Stimulated activated CD8-positive, alpha-beta memory T cell treated with anti-CD3 and anti-CD28 coated beads, Interleukin-7, amount 100 ng/mL, for 48 hours (primary cell): ENCODE measurements at regions not wholly inside any gene's neighbourhood (a gene's known extent, or its start where the extent isn't known, plus 50 kb on each side); places are given as distances from the start of the nearest gene placed in this dataset.
"Not testable (repeated sequence)": the region's sequence is repeated elsewhere in the genome, so short reads cannot be mapped to it uniquely, and the experiment has no call there.

Experiments used
- DNase-seq, 2 donors: peaks; one replicate each; pipeline ENCODE4 v3.0.0-alpha.2; 2020; ENCODE audit warnings: low read depth in 1 of 2; ENCODE audit errors: extremely low read depth in 1 of 2

DNA sequence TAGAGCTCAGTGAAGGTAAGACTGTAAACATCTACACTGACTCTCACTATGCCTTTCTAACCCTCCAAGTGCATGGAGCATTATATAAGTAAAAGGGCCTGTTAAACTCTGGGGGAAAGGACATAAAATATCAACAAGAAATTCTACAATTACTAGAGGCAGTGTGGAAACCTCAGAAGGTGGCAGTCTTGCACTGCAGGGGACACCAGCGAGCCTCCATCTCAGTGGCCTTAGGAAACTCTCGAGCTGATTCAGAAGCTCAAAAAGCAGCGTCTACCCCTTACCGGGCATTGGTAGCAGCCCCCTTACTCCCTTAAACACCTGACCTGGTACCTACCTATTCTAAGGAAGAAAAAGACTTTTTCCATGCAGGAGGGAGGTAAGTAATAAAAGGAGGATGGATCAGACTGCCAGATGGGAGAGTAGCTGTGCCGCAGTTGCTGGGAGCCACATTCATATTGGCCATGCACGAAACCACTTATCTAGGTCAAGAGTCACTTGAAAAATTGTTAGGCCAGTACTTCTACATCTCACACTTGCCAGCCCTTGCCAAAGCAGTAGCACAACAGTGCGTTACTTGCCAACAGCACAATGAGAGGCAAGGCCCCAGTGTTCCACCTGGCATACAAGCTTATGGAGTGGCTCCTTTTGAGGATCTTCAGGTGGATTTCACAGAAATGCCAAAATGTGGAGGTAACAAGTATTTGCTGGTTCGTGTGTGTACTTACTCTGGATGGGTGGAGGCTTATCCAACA, 258.8 kb upstream of the PRKX start:
- not testable (repeated sequence) for DNase-seq

DNA sequence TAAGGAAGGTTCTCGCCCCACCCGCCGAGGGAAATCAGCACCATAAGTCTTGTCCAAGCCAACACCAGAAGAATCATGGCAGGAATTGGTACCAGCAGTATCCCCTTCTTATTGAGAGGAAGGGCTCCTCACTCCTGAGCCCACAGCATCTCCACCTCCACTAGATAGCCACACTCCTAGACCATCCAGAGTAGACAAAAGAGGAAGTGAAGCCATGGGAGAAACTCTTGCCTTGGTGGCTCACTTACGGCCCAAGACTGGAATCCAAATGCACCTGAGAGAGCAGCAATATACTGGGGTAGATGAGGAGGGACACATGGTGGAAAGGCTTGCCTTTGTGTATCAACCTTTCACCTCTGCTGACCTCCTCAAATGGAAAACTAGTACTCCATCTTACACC, 255.3 kb upstream of the PRKX start:
- DNase-seq: no peak

DNA sequence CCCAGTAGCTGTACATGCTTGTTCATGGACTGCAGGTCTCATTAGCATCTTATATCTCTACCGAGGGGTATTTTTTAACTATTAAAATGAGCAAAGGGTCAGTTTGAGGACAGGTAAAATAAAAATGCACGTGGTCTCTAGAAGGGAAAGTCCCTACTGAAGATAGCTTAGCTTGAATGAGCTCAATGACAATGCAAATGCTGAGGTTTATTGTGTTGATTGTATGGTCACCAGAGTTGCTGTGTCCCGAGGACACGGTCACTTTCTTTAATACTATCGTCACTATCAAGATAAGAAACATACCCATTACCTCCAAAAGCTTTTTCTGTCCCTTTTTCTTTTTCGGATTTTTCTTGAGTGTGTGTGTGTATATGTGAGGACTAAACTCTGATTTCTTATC, 250.5 kb upstream of the PRKX start:
- no peak for DNase-seq

DNA sequence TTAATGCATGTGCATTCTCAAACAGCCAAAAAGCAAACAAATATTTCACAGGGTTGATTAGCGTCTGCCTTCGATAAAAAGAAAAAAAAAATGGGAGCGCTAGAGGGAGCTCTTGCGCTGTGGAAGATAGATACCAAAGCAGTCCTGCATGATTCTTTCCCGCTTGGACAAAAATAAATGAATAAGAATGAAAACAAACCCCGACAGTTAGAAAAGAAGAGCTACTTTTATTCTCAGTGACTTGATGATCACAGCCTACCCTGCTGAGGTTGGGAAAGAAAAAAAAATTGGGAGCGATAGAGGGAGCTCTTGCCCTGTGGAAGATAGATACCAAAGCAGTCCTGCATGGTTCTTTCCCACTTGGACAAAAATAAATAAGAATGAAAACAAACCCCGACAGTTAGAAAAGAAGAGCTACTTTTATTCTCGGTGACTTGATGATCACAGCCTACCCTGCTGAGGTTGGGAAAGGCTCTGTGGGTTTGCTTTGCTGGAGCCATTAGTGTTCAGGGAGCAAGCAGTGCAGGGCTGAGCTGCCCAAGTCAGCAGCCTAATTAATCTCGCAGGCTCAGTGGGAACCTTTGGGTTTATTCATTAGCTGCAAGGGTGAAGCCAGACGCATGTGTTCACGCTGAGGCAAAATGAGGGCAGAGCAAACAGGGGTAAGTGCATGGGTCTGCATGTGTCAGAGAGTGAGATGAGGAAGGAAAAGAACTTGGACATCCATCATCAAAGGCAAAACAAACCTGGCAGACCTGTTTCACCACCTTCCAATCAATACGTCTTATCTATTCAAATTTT, 249.3 kb upstream of the PRKX start:
- no peak for DNase-seq

DNA sequence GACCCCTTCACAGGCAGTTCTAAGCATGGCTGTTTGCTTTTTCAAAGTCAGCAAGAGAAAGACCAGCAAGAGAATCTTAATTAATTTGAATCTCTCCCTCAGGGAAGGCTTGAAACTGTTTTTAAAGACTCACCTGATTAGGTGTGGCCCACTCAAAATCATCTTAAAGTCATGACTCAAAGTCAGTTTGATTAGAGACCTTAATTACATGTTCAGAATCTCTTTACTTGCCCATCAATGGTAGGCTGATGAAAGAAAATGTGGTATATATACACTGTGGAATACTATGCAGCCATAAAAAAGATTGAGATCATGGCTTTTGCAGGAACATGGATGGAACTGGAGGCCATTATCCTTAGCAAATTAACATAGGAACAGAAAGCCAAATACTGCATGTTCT, 247.5 kb upstream of the PRKX start:
- no peak for DNase-seq

DNA sequence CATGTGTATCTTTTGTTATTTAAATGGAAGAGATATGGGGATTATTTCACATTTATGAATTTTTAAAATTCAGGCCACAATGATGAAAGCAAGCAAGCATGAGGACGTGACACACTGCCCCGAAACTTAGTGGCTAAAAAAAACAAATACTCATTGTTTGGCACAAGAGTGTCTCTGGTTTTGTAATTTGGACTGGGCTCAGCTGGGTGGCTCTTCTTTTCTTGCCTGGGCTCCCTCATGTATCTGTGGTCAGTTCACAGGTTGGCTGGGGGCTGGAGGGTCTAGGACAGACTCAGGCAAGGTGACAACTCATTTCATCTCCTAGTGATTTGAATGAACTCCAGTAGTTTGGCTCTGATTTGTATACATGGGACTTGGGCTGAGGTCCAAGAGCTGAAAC, 238.4 kb upstream of the PRKX start:
- DNase-seq: no peak

DNA sequence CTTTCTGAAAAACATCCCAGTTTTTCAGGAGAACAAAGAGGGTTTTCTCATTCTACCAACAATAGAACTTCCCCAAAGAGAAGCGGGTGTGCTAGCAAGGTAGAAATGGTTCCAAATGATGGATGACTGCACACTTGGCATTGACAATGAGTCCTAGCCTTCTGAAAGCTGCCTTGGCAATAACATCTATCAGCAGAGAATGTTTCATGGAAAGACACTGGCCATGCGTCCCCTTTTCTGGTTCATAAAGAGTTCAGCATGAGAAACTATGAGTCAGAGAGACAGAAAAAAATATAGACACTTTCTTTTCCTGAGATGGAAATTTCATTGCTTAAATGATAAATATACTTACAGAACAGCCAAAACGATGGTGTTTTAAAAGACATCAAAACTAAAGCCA, 236.9 kb upstream of the PRKX start:
- DNase-seq: no peak

DNA sequence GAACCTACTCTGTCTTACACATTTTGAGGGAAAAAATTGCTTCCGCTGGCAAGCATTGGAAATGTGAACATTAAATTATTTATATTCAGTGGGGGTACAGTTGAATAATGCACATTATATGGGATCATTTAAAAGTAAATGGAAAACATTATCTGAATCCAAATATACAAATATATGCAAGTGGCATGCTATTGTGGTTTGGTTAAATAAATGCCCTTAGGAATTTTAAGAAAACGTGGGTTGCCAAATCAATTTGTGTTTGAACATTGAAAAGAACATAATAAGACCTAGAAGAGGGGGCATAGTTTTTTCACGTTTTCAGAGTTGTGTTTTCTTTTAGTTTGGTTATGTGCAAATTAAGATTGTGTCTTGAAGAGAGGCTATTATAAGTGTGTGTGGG, 230.5 kb upstream of the PRKX start:
- DNase-seq: no peak

DNA sequence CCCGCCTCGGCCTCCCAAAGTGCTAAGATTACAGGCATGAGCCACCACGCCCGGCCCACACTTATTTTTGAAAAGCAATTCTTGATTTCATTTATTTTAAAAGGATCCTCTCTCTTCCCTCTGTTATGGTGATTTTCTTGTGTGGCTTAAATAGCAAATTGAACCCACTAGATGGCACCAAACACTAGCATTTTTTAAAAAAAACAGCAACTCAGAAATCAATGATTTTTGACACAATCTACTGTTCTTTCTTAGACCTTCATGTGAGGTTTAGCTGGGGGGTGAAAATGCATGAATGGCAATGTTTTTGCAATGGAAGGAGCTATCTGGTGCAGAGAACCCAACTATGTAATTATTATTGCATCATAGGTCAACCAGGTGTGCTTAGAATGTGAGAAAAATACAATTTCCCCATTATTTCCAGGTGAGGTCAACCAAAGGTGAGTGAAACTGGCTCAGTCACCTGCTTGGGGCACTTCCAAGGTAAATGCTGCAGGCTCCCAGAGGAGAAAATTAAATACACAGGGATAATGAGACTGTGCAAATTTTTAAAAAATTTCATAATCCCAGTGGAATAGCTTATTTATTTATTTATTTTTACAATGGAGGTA, 226.7 kb upstream of the PRKX start:
- no peak for DNase-seq

DNA sequence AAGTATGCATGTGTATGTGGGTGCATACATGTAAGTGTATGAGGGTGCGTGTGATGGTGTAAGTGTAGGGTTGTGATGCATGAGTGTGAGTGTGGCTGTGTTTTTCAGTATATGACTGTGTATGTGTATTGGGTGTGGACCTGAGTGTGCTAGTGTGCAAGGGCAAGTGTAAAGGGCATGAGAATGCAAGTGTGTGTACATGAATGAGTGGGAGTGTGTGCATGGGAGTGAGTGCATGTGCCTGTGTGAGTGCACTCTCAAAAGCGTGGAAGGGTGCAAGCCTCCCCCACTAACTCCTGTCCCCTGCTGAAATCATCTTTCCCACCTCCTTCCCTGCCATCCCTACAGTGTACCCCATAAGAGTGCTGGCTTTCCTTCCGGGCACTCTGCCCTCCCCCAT, 225.1 kb upstream of the PRKX start:
- no peak for DNase-seq

DNA sequence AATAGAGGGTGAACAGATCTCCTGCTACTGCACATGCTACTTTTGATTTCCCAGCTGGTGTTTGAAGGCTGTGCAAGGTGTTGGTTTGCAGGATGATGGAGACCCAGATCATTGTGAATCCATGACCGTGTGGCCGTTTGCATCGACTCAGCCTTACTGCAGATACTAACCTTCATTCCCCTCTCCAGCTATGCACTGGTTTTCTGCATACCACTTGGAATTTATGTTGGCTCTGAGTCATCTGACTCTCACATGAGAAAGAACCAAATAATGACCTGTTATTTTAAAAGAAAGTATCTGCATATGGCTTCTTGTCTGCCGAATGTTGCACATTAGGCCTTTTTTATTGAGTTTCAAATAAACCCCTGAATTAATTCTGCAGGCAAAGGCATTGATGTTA, 221.7 kb upstream of the PRKX start:
- DNase-seq: not testable (repeated sequence)

DNA sequence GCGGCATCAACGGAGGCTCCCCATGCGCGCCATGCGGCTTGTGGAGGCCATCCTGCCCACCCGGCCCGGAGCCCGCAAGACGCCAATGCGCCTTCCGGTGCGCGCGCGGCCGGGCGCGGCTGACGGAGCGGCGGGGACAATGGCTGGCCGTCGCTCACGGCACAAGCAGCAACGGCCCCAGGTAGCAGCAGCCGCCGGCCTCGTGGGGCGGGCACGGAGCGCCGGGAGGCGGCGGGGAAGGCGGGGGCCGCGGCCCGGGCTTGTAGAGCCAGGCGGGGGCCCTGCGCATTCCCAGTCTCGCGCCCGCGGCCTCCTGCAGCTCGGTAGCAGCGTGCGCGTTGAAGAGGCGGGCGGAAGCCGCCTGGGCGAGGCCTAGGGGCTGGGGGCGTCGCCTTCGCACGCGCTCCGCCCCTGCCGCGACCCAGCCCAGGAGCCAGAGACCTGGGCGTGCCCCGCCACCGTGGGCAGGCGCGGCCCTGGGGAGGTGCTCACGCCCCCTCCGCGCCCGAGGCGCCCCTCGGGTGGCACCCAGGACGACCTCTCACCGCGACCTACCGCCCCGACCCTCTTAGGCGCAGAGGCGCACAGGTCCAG, 207.1 kb upstream of the PRKX start:
- not testable (repeated sequence) for DNase-seq

DNA sequence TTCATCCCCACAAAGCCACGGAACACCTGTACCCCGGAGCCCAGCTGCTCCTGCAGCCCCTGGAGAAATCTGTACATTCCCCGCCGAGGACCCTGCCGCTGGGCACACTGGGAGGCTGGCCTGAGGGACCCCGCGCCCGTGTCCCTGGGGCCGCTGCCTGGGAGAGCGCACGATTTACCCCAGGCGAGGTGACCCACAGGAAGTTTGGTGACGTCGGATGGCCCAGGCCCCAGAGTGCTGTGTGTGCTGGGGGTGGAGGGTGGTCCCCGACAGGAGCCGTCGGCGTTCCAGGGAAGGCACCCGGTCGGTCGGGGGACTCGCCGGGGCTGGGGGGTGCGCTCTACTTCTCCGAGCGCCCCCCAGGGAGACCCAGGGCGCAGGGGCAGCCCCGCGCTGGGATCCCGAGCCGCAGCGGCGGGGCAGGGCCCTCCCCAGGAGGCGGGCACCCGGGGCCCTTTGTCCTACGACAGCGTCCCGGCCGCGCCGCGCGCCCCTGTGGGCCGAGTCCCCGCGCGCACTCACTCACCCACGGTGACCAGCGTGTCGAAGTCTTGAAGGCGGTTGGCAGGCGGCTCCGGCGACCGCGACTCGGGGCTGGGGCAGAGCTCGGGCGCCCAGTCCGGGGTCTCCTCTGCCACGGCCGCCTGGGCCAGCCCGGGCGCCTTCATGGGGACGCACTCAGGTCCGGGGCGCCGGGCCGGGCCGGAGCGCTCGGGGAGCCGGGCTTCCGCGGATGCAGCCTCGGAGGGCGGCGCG, 206.4 kb upstream of the PRKX start:
- DNase-seq: not testable (repeated sequence)

DNA sequence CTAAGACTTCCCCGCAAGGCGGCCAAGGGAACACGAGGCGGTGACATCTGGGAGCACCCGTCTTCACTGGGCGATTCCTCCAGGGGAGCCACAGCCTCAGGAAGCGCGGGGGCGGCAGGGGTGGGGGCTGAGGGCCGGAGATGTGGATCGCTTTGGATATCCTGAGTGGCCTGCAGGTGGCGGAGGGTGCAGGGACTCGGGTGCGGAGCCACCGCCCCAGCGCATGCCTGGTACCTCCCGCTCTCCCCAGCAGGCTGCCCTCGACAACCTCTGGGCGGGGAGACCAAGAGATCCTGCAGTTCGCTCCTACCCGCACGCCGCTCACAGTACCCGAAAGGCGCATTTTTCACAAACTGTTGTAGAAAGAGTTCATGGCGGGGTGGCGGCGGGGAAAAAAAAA, 201.4 kb upstream of the PRKX start:
- not testable (repeated sequence) for DNase-seq

DNA sequence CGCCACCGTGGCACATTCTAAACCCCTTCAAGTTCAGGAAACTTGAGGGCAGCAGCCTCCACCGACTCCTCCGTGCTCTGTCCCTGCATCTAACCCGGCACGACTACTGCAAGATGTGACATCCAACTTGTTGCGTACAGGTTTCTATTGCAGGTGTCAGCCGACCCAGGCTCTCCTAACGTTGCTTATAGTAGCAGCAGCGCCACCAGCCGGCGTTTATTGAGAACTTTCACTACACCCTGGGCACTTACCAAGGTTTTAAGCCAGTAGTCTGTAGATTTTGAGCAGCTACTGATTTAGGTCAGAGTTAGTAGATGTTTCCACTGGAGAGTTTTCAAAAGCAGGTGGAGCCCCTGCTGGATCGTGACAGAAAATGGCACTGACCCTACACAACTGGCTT, 200.6 kb upstream of the PRKX start:
- DNase-seq: not testable (repeated sequence)

DNA sequence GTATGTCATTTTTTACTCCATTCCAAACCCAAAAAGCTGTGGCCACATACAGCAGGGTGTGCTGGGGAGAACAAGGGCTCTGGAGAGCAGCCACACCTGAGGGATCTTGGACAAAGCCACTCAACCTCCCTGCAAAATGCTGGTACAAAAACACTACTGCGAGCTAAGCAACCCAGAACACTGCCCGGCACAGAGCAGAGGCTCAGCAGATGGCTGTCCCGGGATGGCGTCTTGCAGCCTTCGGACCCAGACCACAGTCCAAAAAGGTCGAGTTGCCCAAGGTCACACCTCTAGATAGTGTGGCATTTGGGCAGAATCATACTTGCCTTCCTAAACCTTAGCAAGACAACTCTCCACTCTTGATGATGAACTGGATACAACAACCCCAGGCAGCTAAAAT, 197.6 kb upstream of the PRKX start:
- DNase-seq: not testable (repeated sequence)

DNA sequence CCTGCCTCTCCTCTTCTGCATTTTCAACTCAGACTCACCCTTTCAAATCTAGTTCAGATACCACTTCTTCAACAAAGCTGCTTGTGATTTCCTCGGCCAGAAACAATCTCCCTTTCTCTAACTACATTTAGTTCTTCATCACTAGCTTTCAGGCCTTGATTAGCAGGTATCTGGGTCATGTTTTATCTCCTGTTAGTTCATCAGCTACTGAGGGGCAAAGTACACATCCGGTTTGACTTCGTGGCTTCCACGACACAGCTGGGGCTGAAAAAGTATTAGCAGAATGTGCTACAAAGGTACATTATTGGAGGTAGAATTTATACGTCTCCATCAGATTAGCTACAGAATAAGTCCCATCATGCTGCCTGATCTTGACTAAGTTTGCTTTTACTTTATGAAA, 197.2 kb upstream of the PRKX start:
- not testable (repeated sequence) for DNase-seq

DNA sequence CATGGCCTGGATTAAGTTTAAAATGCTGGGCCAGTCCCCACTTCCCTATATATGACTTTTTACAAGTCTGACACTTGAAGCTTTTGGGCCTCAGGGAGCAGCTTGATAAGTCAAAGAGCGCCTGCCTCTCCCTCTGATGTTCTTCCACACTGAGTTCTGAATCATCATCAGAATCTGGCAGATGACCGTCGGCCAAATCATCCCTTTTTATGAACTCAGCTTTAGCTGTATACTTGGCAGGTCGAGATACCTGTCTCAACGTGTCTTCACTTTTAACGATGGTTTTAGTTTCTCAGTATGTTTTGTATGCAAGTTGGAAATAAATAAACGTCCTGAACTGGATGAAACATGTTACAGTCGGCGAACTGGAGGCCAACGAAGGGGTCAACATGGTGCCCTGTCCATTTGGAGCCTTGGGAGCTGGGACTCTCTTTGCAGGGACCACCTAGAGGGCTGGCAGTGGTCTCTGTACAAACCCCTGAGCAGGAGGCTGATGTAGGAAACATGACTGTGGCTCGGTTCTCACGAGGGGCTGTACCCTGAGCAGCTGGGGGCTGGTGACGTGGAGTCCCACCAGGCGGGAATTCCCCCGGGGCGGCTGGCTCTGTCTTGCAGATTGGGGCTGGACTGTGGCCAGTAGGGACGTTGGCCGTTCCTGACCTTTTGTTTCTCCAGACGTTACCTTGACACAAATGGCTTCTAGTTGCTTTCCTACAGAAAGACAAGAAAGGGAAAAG, 192.2 kb upstream of the PRKX start:
- DNase-seq: not testable (repeated sequence)

DNA sequence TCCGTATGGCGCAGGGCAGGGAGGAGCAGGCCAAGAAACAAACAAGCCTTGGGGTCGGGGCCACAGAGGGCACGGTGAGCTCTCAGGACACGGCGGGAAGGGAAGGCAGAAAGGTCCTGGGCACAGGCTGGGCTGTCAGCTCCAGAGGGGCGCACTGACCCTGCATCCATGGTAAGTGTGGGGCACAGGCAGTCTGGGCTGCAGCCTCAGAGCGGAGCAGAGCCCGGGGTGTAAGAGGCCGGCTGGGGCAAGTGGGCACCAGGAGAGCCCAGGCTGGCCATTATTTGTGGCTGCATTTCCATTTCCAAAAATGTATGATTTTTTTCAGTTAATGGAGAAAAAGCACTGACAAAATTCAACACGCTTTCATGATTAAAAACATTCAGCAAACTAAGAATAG, 188.8 kb upstream of the PRKX start:
- not testable (repeated sequence) for DNase-seq

DNA sequence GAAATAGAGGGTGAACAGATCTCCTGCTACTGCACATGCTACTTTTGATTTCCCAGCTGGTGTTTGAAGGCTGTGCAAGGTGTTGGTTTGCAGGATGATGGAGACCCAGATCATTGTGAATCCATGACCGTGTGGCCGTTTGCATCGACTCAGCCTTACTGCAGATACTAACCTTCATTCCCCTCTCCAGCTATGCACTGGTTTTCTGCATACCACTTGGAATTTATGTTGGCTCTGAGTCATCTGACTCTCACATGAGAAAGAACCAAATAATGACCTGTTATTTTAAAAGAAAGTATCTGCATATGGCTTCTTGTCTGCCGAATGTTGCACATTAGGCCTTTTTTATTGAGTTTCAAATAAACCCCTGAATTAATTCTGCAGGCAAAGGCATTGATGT, 183.3 kb upstream of the PRKX start:
- not testable (repeated sequence) for DNase-seq
